ENCODE measurements at regions not wholly inside any gene's neighbourhood (a gene's known extent, or its start where the extent isn't known, plus 50 kb on each side); places are given as distances from the start of the nearest gene placed in this dataset.

DNA sequence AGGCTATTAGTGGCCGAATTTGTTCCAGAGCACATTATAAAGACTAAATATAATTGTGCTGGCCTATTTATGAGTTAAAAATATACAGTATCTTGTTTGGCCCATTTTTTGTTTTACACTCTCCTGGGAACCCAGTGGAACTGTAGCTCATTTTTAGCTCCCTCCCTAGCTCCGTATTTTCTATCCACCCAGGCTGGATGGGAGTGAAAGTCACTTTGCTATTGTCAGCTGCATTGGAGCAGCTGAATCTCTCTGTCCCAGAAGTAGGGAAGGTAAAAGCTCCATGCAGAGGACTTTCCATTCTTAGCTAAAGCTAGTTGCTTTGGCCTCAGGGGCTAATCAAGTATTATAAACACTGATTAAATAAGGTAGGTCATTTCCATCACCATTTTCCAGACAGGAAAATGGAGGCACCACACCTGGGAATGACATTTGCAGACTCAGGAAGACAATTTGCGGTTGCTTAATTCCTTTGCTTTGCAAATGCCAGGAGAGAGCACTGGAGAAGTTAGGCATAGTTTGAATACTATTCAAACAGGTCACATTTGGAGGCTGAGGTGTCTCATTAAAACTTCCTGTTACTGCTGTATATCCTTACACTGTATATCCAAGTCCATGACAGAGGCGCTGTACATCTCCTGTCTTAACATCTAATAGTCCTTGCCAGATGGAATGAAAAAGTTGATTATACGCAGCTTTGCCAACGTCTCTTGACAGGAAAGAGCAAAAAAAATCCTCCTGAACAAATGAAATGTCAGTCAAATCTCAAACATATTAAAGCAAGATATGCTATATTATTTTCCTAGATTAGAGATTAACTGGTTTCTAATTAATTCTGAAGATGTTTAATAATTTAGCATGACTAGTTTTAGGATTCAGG lies 338.1 kb upstream of the KIRREL3 start:
- no peak for DNase-seq (ENCODE audit: low read depth)

DNA sequence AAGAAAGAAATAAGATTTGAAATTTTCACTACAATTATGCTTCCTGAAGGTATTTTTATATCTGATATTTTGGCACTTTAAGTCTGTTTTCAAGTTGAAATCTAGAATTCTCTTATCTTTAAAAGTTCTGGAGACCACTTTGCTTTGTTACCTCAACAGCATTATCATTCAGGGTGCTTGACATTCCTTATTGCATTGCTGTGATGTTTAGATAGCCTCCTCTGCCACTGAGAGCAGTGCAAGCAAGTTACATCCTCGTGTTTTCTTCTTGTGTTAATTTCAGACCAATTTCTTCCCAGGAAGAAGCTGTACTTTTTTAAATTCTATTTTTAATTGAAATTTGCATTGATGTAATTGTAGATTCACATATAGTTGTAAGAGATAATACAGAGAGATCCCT lies 333.9 kb upstream of the KIRREL3 start:
- DNase-seq (ENCODE audit: low read depth) = no peak

DNA sequence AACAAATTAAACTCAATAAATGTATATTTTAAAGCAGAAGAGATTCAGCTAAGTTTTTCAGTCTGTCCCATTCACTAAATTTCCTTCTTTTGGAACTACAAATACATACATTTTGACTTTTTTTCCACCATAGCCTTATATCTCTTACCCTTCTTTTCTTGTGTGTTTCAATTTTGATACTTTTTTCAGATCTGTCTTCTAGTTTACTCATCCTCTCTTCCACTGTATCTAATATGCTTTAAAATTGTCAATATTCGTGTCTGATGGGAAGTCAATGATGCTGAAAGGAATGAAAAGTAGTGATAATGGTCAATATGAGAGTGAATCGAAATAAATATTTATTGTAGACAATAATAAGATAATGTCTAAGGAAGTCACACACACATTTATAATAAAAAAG lies 332.3 kb upstream of the KIRREL3 start:
- no peak for DNase-seq (ENCODE audit: low read depth)

DNA sequence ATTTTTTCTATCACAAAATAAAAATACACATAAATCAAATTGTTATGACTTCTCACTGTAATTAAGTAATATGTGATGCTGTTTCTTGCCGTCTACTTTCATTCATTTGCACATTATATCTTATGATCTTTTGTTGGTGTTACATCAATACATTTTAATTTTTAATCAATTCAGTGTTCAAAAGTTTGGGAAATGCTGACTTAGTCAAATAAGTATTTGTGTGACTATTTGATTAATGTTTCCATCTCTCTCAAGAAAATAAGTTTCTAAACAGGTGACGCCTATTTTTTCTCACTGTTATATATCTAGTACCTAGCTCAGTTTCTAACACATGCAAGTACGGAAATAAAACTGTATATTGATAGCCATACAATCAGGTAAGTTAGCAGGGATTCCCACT lies 329.5 kb upstream of the KIRREL3 start:
- DNase-seq (ENCODE audit: low read depth) = no peak

DNA sequence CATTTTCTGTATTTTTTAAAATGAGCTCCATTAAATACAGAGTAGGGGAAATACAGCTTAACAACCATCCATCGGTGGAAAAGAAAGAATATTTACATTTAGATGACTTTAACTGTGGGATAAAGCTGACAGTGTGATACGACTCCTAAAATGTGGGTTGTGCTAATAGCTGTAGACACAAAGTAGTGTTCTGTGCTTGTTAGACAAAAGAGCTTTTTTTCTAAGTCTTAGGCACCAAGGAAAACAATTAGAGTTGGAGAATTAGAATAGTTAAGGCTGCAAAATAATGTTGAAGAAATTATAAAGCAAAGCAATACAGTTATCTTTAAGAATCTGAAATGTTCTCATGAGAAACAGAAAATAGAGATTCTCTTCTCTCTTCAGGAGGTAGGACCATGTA lies 307.7 kb upstream of the KIRREL3 start:
- no peak for DNase-seq (ENCODE audit: low read depth)

DNA sequence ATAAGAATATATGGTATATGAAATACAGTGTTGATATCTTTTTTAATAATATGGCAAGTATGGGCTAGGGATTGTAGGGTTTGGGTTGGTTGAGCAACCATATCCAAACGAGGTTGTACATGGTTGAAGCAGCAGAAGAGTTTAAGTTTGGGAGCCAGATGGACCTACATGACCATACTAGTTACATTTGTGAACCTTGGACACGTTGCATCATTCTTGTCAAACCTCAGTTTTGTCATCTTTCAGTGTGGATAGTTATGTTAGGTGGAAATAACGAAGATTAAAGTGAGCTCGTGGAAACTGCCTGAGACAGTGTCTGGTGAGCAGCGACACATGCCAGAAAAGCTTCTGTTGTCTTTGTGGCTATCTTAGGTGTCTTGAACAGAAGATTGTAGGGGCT lies 307.1 kb upstream of the KIRREL3 start:
- DNase-seq (ENCODE audit: low read depth) = no peak

DNA sequence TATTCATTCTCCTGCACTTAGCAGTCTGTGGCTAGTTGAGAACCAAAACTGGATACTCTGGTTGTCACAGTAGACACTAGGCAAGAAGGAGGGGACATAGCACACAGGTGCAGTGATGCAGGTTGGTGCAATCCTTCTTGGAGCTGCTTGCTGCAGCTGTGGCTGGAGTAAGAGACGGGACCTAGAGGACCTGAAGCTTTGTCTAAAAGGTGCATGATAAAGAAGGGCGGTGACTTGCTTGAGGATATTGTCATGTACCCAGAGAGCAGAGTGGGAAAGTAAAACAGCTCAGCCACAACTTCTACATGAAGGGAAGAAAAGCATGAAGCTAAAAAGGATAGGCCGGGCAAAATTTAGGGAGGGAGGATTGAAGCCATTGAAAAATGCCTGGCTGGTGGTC lies 304.1 kb upstream of the KIRREL3 start:
- no peak for DNase-seq (ENCODE audit: low read depth)

DNA sequence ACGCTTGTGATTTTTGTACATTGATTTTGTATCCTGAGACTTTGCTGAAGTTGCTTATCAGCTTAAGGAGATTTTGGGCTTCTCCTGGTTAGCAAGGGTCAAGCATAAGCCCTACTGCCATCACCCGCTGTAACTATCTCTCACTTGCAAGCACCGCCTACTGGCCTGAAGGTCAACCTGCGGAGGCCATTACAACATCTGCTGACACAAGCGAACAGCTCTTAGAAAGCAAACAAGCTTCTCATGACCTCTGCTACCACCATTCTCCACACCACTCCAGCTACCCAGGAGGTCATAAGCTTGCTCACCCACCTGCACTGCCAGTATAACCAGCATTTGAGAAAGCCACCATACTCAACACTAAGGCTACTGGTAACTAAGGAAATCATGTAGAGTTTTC lies 288.4 kb upstream of the KIRREL3 start:
- no peak for DNase-seq (ENCODE audit: low read depth)

DNA sequence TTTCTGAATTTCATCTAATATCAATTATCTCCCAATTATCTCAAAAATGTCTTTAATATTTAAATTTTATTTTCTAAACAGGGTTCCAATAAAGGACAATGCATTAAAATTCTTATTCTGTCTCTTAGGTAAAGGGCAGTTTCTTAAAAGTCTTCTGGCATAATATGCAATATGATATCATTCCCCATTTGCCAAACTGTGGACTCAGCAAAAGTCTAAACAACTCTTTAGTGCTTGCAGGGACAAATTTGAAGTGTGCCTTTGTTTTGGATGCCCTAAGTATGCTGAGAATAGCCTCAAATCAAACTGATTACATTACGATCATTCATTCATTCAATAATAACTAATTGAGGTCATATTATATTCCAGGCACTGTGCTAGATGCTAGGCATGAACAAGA lies 281.0 kb upstream of the KIRREL3 start:
- no peak for DNase-seq (ENCODE audit: low read depth)

DNA sequence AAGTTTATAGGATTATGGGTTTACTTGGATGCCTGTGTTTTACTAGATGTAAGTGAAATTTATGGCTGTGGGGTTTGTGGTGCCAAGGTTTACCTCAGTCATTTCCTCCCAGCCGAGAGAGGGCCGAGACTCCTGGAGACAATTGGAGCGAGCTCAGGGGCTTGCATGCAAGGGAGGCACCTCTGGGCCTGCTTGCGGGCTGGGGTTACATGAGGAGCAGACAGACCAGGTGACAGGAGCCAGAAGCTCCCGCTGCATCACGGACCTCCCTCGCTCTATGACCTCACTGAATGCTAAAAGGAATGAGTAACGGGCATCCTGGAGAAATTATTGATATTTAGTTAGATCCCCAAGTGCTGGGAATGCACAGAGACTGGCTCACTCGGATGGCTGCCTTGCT lies 275.2 kb upstream of the KIRREL3 start:
- DNase-seq (ENCODE audit: low read depth) = no peak

DNA sequence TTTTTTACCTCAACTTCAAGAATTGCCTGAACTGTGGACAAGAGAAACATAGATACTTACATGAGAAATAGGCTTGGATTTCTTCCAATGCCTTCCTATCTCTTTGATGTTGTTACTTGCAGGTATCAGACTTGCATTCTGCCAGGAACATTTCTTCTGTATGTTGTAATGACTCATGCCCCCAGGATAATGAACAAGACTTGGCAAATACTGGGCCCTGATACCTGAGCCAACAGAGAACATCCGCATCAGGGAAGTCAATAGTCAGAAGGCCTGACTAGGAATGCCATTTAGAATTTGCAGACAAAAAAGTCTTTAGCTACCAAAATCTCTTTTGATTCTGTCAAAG lies 273.7 kb upstream of the KIRREL3 start:
- DNase-seq (ENCODE audit: low read depth) = no peak

DNA sequence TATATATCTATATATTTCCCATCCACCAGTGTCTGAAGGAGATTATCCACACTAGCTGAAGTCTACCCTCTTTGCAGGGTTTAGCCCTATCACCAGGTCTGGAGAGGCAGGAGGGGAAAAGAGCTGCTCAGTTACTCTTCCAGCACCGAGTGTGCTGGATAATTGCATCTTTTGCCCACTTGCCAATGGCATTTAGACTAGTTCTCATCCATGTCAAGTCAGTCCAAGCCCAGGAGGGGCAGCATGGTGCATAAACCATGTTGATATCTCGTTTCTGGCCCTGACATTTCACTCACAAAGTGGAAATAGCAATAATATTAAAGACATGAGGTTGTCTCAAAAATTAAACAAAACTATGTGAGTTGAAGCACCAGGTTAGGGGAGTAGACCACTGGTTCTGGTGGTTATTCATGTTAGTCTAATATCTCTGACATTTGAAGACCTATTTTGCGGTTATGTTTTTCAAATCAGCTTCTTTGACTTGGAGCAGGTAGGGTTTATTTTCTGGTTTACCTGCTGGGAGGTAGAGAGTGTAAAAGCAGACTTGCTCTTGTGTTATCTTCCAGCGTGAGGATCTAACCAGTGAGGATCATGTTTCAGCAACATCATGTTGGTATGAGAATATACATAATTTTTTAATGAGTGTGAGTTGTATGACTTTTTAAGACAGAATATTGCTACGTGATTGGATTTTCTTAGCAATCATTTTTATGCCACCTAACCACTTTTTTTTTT lies 273.2 kb upstream of the KIRREL3 start:
- no peak for DNase-seq (ENCODE audit: low read depth)

DNA sequence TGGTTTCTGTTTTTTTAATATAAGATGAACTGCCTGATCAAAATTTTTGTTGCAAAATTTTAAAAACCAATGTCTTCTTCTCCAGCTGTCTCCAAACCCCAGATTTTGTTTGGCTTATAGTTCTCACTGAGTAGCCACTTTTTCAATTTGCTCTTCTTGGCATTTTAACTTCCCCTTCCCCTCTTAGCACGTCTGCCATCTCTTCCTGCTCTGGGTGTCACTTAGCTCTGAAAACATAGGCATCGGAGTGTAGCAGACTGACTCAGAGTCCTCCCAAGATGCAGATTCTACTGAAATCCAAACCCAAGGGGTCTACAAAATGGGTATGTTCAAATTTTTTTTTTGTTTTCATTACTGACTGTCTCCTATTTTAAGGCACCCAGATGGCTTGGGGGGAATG lies 270.3 kb upstream of the KIRREL3 start:
- DNase-seq (ENCODE audit: low read depth) = no peak

DNA sequence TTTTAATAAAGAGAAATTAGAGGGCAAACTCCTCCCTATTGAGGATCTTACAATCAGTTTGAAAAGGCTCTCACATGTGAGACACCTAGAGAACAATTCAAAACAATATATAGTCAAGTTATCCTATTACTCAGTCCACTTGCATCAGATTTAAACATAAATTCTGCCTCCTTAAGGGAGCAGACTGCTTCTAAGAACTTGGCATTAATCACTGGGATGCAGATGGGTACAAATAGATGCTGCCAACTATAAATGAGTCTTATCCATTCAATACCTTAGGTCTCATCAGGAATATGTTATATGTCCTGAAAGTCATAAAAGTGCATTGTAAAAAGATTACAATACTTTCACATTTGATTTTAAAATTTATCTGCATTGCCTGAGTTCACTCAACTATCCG lies 269.3 kb upstream of the KIRREL3 start:
- no peak for DNase-seq (ENCODE audit: low read depth)

DNA sequence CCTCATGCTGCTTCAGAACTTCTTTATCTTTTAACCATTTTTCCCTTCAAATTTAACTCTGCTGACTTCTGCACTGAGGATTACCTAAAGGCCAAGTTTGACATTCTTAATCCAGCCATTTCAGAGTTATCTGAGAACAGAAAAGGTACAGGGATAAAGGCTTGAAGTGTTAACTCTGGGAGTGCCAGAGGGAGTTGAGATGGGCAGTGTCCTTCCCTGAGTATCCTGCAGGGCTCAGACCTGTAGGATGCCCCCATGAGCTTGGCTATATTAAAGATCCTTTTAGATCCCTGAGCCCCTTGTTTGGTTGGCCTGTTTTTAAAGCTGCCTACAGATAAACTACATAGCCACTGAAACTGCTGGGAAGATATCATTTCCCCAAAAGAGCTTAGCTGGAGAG lies 268.4 kb upstream of the KIRREL3 start:
- no peak for DNase-seq (ENCODE audit: low read depth)

DNA sequence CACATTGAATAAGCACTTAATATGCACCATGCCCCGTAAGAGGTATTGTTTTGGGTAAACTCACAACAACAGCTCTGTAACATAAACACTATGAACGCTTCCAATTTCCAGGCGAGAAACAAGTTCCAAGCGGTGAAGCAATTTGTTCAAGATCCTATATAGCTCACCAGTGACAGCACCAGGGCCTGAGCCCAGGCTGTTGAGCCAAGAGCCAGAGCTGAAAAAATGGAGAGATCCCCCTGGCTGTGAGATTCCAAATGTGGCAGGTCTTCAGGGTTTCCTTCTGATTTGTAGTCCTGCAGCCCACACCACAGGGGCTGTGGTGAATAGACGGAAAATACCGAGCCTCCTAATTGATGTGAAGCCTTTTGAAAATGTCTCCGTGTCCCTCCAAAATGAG lies 268.0 kb upstream of the KIRREL3 start:
- no peak for DNase-seq (ENCODE audit: low read depth)

DNA sequence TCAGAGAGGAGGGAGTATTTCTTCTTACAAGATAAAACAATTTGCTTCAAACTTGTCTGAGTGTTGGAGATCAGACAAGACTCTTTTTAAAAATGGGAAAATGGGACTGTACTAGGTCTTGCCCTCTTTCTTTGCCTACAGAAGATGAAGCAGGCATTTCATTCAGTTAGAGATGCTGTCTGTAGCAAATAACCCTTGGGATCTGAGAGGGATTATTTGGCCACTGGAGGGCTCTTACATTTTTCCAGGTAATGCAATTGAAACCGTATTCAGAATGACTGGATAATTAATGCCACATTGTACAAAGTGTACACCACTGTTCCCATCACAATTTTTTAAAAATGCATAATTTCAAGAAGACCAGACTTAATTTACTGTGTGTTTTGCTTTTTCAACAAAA lies 258.5 kb upstream of the KIRREL3 start:
- DNase-seq (ENCODE audit: low read depth) = no peak

DNA sequence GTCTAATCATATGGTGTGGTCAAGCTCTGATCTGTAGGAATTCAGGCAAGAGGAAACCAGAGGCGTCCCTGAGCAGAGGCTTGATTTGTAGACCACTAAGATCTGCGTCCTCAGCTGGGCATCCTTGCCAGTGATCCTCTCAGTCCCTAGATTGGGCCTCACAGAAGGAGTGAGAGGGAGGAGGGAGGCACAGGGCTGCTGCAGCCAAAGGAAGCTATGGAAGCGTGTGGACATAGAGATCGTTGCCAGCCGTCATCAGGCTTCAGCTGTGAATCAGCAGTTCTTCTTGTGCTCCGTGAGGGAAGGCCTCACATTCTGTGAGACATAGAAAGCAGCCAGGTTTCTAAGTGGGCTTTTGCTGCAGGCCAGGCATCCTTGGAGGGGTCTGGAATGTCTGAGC lies 254.6 kb upstream of the KIRREL3 start:
- DNase-seq (ENCODE audit: low read depth) = no peak

DNA sequence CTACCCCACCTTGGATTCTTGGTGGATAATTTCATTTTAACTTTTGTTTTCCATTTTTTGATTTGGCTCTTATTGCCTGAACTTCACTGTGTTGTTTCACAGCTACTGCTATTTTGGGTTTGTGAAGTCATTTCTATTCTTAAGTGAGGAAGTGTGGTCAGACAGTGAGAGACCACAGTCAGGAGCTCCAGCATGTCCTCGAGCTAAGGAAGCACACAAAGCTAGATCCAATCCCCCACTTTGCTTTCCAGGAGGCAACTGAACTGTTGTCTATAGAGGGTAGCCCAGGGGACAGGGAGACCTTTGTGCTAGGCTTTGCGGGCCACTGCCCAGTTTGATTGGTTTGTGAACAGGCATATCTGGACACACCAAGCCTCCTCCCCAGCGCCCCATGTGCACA lies 251.8 kb upstream of the KIRREL3 start:
- DNase-seq (ENCODE audit: low read depth) = no peak

DNA sequence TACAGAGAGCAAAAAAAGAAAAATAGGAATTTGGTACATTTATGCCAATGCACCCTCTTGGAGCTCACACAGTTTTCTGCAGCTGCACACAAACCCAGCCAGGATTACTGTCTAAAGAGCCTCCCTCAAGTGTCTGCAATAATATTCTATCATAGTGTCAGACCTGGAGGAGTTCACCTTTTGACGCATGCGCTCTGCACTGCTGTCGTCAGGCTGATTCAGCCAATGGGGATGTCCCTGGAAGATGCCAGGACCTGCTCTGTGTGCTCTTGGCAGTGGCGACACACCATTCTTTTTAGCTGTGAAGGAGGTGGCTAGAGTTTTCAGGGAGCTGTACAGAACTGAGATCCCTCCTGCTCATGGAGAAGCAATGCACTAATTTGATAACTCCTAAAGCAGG lies 249.0 kb upstream of the KIRREL3 start:
- no peak for DNase-seq (ENCODE audit: low read depth)

DNA sequence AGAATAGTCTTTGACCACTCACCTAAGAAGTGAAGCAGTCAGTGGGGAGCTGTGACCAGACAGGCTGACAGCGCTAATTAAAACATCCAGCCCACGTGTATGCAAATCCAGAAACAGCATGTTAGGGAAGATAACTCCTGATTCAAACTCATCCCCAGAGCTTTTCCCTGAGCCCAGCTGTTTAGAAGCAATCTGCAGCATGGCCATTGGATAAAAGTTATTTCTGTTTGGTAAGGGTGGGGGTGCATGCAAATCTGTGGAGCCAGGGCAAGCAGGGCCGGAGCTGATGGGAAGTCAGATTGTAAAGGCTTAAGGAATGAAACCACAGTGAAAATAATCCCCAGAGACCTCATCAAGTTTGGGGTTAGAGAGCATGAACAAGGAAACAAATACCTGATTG lies 247.9 kb upstream of the KIRREL3 start:
- DNase-seq (ENCODE audit: low read depth) = no peak

DNA sequence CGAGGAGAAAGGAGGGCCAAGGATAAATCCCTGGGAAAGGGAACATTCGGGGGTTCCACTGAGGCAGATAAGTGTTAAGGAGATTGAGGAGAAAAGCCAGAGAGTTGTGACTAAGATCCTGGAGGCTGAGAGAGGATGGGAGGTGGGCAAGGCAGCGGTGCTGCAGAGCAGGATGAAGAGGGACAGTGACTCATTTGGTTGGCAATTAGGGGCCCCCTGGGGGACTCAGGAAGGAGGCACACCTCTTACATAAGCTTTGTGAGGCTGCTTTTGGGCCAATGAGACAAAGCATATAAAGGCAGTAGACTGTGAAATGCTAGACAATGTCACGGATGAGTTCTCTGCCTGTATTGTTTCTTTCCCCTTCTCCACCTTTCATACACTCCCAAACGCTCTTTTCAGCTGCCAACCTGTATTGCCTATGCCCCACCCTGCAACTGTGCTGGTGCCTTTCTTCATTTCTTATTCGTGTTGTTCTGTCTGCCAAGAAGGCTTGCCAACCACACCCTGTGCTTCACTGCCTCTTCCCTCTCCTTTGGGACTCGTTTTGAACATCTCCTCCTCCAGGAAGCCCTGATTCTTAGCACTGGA lies 246.8 kb upstream of the KIRREL3 start:
- no peak for DNase-seq (ENCODE audit: low read depth)

DNA sequence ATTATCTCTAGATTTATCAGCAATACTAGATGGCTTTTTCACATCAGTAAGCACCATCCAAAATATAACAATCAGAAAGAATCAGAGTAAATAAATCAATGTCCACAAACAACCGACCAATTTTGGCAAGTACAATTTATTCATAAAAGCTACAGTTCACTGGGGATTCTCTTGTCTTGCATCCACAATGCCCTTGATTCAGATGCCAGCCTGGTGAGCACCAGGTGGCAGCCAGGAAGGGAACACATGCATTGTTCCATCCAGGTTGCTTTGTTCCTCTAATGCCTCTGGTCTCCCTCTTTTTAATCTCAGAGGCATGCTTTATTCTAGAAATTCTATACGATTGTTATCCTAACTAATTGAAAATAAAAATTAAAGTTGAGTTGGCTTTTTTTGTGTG lies 242.1 kb upstream of the KIRREL3 start:
- no peak for DNase-seq (ENCODE audit: low read depth)
